SHP77 (cell line): ENCODE measurements at regions not wholly inside any gene's neighbourhood (a gene's known extent, or its start where the extent isn't known, plus 50 kb on each side); places are given as distances from the start of the nearest gene placed in this dataset.

Experiments used
- DNase-seq, 2 experiments: peaks; one replicate each; lab custom pipeline; 2025; lab: John Stamatoyannopoulos, UW

DNA sequence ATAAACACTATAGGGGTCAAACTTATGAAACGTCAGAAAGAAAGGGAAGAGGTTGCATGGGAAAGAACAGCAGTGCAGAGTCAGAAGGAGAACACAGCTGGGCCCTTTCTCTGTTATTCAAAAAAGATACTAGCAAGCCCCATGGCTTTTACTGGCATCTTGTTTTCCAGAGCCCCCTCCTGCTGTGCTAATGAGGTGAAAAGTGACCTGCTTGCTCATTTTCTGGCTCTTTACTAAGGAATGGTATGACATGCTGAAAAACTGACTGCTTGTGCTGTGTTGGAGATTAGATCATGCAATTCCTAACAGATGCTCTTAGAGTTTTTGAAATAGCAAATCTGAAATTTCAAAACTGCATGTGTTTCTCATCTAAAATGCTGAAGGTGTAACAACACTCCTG is 541.6 kb upstream of the ALCAM start:
- DNase-seq = no peak

GRCh38 chr3:104831071-104831470 is 535.6 kb upstream of the ALCAM start:
- no peak for DNase-seq

- DNase-seq = no peak
These were observed 534.2 kb upstream of the ALCAM start for GRCh38 chr3:104832530-104832929.

DNA sequence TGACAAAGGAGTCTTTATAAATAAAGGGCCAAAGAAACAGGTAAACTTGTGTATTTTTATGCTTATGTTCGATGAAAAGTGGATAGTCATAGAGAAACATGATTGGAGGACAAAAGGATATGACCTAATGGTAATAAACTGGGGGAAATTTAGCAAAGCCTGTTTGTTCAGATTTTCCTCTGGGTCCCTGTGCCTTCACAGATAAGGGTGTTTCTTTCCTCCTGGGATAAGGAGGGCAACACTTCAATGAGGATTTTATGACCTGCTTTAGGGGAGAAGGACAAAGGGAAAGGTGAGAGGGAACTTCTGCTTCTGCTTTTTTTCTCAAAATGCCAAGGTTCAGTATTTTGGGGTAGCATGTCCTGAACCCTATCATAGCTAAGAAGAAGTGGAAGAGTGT is 531.3 kb upstream of the ALCAM start:
- no peak for DNase-seq

- DNase-seq = no peak
These were observed 520.4 kb upstream of the ALCAM start for GRCh38 chr3:104846270-104846669.

GRCh38 chr3:104849070-104849469 is 517.6 kb upstream of the ALCAM start:
- DNase-seq = no peak

DNA sequence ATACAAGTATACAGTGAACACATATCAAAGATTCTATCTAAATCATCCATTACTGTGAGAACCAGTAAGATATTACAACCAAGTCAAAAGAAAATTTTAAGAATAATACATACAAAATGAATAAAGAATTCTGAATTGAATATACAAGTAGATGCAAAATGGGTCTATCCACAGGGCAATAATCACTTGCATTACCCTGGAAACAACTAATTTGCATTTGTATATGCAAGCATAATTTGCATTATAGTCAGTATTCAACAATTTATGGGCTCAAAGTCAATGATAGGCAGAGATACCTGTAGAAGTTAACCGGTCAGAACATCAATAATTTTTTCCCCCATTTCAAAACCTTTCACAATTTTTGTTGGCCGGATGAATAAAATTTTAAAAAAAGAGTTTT is 512.2 kb upstream of the ALCAM start:
- DNase-seq = no peak

DNA sequence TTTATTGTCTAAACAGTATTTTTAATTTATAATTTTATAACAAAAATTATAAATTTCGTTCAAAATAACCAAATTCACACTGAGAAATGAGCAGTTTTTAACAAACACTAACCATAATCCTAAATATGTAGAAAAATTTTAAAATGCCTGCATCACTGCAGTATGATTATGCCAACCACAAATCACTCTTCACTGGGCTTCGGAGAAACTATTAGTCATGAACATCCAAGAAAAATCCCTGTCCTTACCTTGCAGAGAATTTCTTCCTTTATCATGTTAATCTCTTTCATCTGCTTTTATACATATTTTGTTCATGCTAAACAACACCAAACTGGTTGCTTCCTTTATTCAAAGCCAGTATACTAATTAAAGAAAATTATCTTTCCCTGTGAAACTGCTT is 511.0 kb upstream of the ALCAM start:
- no peak for DNase-seq

GRCh38 chr3:104856741-104857140 is 510.0 kb upstream of the ALCAM start:
- DNase-seq = no peak

- no peak for DNase-seq
These were observed 498.4 kb upstream of the ALCAM start for GRCh38 chr3:104868291-104868690.

DNA sequence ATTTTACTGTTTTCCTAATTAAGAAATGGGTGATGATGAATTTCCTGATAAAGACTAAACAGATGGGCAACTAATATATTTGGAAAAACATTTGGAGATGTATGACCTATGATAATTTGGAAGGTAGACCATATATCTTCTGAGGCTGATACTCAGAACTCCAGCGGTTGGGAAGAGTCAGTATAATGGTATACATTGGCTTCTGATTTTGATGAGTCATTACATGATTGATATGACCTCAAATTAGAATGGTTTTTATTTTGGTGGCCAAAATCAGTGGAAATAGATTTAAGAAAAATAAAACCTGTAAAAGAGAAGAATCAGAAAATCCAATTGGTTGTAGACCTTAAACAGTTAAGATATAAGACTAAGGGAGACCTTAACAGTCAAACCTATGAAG is 496.4 kb upstream of the ALCAM start:
- DNase-seq = no peak

DNA sequence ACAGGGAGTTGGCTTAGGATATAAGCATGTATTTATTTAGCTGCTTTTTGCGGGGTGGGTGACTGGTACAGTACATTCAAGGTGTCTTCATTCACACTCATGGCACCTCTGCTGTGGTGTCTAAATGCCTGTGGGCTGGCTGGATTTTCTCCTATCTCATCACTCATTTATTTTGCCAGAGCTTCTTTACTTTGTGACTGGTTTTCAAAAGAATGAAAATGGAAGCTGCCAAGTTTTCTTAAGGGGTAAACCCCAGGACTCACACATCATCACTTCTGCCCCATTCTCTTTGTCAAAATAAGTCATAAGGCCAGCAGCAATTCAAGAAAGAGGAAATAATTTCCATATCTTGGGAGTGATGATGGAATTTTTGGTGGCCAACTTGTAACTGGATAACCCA is 493.4 kb upstream of the ALCAM start:
- no peak for DNase-seq

GRCh38 chr3:104878395-104878794 is 488.3 kb upstream of the ALCAM start:
- DNase-seq = no peak

DNA sequence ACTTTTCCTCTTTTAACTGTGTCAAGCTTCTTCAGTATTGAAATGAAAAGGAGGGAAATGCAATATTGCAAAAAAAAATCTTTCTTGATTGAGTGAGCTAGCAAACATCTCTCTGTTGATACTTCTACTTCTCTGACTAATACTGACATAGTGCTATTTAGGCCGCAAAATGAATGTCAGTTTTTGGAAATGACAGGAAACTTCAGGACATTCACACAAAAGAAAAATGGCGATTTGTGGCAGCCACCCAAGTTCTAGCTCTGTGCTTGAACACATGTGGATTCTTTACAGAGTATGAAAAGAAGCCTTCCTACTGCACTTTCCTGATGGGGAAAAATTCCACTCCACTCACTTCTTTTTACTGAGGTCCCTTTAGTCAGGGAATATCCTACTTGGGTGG is 486.8 kb upstream of the ALCAM start:
- no peak for DNase-seq

DNA sequence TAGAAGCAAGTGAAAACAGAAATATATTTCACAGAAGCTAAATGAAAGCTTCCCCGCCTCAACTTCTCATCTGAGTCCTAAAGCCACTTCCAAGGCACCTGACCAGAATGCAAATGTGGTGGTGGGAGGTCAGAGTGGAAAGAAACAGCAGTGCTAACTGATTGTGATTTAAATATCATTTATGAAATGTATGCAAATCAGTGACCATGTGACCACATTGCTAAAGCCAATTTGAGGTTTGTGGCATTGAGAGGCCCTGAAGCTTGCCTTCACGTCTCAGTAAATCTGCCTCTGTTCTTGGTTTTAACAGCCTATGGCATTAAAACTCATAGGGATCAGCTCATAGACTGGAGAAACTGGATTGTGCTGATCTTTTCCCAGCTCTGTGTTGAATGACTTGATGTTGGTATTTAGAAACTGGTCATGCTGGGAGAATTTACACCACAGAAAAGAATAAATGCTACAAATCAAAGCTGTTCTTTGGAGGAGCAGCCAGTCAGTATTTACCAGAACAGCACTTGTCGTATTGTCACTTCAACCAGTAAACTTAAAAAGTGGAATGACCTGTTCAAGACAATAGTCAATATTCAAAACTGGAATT is 481.4 kb upstream of the ALCAM start:
- no peak for DNase-seq

DNA sequence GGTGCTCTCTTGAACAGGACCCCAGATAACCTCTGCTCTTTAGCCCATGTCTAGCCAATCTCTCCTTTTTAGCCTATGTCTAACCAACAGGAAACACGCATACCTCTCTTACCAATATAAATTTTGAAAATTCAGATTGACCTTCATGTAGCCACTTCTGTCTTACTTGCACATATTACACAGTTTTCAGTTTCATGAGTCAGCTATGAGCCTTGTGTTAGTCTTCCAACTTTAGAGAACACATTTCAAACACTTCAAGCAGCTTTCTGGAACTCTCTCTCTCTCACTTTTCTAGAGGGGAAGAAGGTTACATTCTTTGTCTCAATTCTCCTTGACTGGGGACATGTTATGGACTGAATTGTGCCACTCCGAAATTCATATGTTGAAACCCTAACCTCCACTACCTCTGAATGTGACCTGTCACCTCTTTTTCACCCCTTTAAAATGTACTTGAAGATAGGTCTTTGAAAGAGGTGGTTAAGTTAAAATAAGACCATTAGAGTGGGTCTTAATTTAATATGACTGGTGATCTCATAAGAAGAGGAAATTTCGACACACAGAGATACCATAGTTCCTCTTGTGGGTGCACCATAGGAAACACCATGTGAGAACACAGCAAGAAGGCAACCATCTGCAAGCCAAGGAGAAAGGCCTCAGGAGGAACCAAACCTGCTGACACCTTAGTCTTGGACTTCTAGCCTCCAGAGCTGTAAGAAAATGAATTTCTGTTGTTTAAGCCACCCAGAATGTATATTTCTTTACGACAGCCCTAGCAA is 480.3 kb upstream of the ALCAM start:
- no peak for DNase-seq

DNA sequence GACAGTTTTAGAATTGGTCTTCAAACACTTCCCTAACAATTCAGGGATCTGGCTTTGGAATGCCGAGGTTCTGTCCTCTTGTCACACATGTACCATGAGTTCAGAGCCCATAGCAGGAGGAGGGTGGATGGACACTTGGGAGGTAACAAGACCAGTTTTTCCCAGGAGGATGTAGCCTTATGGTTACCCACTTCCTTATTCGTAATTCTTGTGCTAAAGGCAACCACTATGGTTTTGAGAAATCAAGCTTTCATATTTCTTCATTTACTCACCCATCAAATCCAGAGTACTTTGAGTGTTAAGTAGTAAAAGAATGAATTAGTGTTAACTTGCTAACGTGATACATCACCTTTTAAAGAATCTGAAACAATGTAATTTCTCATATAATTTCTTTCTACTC is 479.6 kb upstream of the ALCAM start:
- no peak for DNase-seq

DNA sequence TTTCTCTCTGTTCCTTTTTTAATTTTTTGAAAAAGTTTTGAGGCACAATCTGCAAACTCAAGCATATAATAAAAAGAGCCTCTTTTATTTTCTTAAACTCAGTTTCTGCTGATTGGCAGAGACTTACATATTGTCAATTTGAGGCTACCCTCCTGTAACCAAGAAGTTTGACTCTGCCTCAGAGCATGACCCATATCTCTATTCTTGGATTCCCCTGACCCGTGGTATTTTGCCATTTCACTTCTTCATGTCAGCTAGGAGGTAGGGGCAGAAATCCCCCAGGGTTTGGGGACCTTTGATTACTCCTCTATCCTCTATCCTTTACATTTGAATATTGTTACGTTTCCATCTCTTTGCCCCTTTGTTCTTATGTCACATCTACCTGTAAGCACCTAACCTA is 479.1 kb upstream of the ALCAM start:
- no peak for DNase-seq

- no peak for DNase-seq
These were observed 474.7 kb upstream of the ALCAM start for GRCh38 chr3:104892044-104892443.

DNA sequence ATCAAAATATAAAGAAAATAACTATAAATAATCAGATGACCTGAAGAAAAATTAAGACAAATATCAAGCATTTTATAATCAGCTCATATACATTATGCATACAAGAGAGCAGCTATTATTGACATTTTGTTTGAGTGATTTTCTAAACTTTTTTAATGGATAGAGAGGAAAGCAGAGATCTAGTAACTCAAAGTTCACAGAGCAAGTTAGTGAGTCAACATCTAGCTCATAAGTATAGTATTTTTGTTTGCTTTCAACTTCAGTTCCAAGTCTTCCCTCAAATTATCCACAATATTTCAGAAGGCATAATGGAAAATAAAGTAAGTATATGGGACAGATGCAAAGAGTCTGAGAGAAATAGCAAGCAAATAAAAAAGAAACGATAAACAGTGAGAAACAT is 470.1 kb upstream of the ALCAM start:
- no peak for DNase-seq

GRCh38 chr3:104901396-104901795 is 465.3 kb upstream of the ALCAM start:
- DNase-seq = no peak

GRCh38 chr3:104903064-104903463 is 463.6 kb upstream of the ALCAM start:
- no peak for DNase-seq

DNA sequence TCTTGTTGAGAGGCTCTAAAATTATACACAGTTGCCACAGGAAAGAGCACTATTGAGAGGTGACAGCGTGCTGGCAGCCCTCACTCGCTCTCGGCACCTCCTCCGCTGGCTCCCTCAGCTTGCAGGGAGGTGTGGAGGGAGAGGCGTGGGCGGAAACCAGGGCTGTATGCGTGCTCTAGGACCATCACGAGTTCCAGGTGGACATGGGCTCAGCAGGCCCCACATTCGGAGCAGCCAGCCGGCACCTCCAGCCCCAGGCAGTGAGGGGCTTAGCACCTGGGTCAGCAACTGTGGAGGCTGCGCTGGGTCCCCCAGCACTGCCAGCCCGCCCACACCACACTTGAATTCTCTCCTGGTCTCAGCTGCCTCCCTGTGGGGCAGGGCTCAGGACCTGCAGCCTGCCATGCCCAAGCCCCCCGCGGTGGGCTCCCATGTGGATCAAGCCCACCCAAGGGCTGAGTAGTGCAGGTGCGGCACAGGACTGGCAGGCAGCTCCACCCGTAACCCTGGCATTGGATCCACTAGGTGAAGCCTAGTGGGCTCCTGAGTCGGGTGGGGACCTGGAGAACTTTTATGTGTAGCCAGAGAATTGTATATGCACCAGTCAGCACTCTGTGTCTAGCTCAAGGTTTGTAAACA is 460.6 kb upstream of the ALCAM start:
- DNase-seq = no peak

GRCh38 chr3:104907507-104907906 is 459.2 kb upstream of the ALCAM start:
- DNase-seq = no peak
